ENCODE measurements at regions not wholly inside any gene's neighbourhood (a gene's known extent, or its start where the extent isn't known, plus 50 kb on each side); places are given as distances from the start of the nearest gene placed in this dataset.

DNA sequence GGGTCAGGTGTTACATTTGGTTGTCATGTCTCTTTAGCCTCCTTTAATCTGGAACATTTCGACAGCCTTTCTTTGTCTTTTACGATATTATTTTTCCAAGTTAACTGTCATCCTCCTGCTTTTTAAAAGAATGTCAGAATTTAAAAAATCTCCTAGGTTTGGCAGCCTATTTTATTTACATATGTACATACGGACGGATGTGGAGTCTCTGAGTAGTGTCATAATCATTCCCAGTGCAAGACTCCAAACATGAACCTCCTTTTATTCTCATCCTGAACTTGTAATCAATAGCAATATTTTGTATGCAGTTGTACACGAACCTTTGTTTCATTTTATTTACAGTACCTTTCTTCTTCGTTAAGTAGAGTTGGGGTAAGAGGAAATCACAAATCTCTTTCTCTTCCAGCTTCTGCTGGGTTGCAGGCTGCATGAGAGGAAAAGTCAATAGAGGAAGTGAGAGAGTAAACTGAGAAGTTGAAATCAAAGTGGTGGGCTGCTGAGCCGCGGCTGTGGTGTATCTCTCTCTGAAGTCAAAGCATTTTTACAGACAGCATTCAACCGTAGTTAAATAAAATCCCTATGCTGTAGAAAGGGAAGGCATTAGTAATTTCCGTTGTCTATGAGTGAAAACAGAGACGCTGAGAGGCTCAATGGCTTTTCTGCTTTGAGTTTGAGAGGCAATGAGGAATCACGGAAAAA is 53.9 kb upstream of the RPS6KA3 start:
- Histone ChIP-seq H3K27ac (no peak overlapping the region), H3K9me3 (ENCODE audit: severe bottlenecking) (no peaks in the 10 kb centered on the region), H3K4me3 (ENCODE audit: low read depth, low read length) (no peak overlapping the region), H3K36me3 (no peaks in the 10 kb centered on the region), H3K27me3 (ENCODE audit: insufficient read depth, low read depth, severe bottlenecking) (peaks cover 13% of the 10 kb centered on the region)
- TF ChIP-seq, protein P1, sequence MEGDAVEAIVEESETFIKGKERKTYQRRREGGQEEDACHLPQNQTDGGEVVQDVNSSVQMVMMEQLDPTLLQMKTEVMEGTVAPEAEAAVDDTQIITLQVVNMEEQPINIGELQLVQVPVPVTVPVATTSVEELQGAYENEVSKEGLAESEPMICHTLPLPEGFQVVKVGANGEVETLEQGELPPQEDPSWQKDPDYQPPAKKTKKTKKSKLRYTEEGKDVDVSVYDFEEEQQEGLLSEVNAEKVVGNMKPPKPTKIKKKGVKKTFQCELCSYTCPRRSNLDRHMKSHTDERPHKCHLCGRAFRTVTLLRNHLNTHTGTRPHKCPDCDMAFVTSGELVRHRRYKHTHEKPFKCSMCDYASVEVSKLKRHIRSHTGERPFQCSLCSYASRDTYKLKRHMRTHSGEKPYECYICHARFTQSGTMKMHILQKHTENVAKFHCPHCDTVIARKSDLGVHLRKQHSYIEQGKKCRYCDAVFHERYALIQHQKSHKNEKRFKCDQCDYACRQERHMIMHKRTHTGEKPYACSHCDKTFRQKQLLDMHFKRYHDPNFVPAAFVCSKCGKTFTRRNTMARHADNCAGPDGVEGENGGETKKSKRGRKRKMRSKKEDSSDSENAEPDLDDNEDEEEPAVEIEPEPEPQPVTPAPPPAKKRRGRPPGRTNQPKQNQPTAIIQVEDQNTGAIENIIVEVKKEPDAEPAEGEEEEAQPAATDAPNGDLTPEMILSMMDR (IDR thresholded peaks at IDR 0.05; ENCODE audit: low read depth, low read length): no peak
- no peak for DNase-seq

DNA sequence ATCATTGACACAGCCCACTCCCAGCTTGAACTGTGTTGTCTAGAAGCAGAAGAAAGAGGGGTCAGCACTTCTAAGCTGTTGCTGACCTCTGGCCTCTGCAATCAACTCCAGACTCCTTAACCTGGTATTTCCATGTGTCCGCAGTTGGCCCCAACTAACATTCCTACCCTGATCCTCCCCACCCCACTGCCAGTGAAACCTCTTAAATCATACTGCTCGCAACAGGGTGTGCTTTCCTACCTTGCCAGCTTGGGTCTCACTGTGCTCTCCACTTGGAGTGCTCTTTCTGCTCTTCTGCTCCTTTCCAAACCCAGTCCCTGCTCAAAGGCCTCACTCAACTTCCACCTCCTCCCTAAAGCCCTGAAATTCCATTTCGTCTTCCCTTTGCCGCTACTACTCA is 52.3 kb upstream of the RPS6KA3 start:
- TF ChIP-seq, protein P1 (IDR thresholded peaks at IDR 0.05; ENCODE audit: low read depth, low read length): no peak
- H3K4me3 ChIP-seq (ENCODE audit: low read depth, low read length): no peak overlapping the region
- no peak overlapping the region for H3K27ac ChIP-seq
- no peak for DNase-seq
- peaks cover 8% of the 10 kb centered on the region for H3K27me3 ChIP-seq (ENCODE audit: insufficient read depth, low read depth, severe bottlenecking)
- no peaks in the 10 kb centered on the region for H3K36me3 ChIP-seq
- no peaks in the 10 kb centered on the region for H3K9me3 ChIP-seq (ENCODE audit: severe bottlenecking)

DNA sequence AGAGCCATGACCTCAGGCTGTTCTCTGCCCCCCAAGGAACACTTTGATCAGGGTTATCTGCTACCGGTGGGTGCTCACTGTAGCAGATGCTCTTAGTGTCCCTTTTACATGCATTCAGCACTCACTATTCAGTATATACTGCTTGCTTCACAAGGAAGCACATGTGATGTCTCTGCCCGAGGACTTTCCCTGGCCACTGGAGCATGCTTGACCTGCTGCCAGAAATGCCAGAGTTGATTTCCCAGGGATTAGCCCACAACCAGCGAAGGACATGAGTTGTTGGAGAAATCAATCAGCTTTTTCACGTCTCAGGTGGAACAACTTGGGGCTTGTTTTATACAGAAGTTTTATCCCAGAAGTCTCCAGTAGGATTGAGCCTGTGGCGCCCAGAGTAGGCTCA is 51.2 kb upstream of the RPS6KA3 start:
- peaks cover 5% of the 10 kb centered on the region for H3K27me3 ChIP-seq (ENCODE audit: insufficient read depth, low read depth, severe bottlenecking)
- no peak overlapping the region for H3K27ac ChIP-seq
- TF ChIP-seq, protein P1 (IDR thresholded peaks at IDR 0.05; ENCODE audit: low read depth, low read length): no peak
- DNase-seq: no peak
- no peaks in the 10 kb centered on the region for H3K9me3 ChIP-seq (ENCODE audit: severe bottlenecking)
- H3K4me3 ChIP-seq (ENCODE audit: low read depth, low read length): no peak overlapping the region
- H3K36me3 ChIP-seq: no peaks in the 10 kb centered on the region

Measured in WERI-Rb-1 (cell line).